ENCODE measurements at regions not wholly inside any gene's neighbourhood (a gene's known extent, or its start where the extent isn't known, plus 50 kb on each side); places are given as distances from the start of the nearest gene placed in this dataset.

DNA sequence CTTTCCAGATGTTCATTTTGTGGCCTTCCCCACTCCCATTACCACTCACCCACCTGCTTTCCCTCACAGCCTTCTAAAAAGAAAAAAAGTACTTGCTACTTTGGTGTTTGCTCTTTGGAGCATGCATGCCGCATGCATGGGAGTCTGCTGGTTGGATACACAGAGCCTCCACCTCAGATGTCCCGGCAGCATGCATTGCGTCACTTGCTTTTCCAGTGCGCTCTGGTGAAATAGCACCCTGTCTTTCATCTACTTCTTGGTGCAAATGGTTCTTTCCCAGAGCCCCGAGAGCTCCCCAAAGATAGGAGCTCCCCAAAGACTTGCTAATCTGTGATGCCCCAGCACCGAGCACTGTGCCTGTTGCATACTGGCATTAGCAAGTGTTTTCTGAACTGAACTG lies 333.2 kb upstream of the ZNF507 start:
- DNase-seq, result no peak

DNA sequence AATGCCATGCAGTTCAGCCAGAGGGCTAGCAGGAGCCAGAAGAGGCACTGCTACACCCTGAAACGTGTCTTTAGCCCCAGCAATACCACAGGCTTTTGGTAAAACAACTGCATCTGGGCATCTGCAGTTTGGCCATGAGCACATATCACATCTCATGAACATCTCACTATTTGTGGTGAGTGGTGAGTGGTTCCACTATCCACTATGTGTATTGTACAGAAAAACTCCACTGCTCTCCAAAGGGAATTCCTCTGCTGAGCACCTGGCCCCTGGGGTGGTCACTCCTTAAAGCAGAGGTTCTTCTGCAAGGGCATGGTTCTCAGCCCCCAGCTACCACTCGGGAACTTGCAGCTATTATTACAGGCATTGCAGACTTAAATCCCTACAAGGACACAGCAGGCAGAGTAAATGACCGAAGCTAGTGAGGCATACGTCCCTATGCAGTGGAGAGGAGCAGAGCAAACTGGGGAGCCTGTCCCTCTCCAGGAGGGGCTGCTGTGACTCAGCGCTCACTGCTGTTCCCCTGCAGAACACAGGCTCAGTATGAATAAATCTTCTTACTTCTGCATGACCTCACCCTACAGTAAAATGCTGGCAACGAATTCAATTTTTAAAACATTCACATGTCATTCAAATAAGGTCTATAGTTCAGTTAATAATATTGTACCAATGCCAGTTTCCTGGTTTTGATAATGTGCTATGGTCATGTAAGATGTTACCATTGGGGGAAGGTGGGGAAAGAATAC lies 332.4 kb upstream of the ZNF507 start:
- DNase-seq, result no peak

DNA sequence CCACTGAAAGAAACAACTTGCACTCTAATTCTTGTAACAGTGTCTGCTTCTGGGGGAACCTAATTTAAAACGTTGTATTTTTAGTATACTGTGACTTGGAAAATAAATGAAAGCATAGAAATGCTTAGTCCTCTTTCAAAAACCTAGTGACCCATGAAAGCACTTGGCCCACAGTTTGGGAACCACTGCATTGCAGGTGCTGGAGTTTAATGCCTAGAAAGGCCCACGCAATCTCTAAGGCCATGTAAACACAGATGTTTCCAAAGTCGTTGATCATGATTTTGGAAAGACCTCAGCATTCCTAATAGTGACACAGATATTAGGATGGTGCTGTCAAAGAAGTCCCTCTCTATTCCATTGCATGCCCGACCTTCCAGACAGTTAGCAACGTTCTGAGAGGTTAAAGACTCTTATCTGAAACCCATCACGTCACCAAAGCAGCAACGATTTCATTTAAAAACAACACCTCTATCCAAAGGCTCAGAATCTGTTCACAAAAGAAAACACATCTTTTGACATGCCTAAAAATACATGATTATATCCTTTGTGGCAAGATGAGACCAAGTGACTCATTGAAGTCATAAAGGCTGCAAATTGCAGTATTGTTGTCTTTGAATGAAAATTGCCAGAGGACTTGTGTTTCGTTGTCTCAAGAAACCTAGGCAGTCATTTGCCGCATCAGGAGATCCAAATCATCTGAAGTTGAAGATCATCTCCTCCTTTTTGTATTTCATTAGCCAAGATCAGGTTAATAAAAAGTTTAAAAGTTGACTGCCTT lies 328.0 kb upstream of the ZNF507 start:
- DNase-seq, result no peak

DNA sequence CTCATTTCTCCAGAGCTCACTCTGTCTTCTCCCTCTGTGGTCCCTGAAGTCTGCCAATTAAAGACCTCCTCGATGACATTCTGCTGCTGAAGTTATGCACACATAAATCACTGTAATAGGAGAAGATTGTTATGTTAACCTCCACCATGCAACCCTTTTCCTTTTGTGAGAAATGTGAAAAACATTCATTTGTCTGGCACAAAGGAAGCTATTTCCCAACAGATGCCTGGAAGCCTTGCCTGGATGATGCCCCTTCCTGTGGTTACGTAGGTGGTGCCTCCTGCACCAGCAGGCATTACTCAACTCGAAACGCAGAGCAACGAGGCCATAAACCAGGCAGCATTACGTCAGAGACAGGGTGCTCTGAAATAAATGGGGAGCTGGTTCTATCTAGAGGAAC lies 327.4 kb upstream of the ZNF507 start:
- no peak for DNase-seq

DNA sequence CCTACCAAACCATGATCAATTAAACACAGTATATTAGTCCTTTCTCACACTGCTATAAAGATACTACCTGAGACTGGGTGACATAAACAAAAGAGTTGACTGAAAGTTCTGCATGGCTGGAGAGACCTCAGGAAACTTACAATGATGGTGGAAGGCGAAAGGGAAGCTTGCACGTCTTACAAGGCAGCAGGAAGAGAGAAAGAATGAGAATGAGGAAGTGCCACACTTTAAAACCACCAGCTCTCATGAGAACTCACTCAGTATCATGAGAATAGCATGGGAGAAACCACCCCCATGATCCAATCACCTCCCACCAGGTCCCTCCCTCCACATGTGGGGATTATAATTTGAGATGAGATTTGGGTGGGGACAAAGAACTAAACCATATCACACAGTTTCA lies 324.9 kb upstream of the ZNF507 start:
- no peak for DNase-seq

DNA sequence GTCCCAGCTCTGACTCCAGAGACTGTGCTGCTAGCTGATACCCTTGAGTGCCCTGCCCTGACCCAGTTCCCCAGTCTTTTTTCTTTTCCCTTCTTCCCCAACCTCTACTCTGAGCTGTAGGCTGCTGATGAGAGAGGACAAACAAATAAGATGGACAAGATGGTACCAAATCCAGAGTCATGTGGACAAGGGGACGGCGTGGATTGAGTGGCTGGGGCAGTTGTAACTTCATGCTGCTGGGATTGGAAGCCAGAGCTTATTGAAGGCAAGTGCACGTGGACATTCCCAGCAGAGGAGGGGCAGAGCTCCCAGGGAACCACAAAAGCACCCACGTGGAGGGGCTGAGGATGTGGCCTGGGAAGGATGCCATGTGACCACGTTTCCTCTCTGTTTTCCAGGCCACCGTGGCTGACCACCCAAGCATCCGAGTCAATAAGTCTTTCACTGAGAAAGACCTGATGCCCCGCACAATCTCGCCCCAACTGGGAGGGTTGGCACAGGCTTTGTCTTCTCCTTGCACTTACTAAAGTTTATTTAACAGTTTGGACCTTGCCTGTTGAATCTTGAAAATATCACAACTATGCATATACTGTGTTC lies 323.3 kb upstream of the ZNF507 start:
- no peak for DNase-seq

DNA sequence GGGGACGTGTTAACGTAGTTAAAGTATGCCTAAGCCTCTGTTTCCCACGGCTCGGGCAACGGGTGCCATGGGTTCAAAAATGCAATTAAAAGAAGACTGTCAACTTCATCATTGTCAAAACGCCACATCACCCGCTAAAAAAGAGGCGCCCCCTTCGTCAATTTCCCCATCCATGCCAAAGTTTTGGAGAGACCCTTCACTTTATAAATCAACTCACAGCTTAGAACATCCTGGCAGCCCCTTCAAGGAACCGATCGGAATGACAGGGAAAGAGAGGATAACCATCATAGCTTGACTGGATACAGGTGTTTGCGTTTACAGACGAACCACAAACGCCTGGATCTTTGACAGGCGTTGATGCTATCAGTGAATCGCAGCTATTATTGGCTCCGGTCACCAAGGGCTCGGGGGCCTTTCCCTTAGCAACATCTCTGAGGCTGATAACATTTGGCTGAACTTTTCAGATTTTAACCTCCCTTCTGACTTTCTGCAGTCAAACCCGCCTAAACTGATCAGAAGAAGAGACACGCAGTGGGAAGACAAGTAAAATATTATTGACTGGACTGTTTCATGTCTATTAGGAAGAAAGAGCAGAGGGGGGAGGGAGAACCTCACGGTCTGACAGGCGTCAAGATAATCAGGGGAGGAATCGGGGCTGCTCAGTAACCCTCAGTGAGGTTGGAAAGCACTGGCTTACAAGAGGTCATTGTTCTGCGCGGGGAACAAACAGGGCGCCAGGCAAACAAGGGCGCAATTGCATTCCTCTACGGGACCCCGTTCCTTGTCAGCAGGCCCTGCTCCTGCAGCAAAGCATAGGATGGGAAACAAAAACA lies 322.5 kb upstream of the ZNF507 start:
- DNase-seq, result no peak

DNA sequence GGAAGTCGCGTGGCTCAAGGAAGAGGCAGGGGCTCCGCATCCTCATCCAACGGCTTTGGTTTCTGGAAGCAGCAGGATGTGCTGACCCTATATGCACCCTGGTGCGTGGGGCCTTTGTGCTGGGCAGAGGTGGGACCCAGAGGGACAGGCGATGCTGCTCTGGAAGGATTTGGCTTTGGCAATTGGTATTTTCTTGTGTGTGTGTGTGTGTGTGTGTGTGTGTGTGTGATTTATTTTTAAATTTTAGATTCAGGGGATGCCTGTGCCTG lies 321.9 kb upstream of the ZNF507 start:
- DNase-seq, result no peak

DNA sequence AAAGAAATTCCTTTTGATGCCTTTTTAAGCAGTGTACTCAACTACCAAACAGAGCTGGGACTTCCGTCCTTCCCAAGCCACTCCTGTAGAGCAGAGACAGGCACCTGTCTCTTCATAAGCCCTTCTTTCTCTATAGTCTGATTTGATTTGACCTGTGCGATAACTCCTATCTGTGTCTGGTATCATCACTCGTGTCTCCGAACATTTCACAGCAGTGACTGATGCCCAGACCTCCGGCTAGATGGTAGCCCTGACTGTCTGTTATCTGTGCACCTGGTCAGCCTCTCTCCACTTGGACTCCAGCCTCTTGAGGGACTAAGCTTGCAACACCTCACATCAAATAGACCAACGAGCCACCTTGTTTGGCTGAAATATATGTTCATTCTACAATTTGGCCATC lies 316.2 kb upstream of the ZNF507 start:
- DNase-seq, result no peak

DNA sequence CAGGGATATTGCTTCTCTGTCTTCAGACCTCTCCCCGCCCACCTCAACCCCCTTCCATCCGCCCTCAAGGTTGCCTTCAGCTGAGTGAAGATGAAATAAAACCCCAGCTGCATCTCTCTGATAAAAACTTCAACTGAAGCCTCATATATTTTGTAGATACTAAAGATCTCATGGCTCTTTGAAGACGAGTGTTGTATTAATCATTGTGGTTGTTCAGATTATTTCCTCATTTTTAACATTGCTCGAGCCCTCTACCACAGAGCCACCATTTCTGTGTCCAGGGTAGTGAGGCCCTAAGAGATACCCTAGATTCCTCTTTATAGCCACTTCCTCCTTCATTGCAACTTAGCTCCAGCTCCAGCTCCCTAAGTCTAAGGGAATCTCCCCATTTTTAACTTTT lies 312.8 kb upstream of the ZNF507 start:
- no peak for DNase-seq

DNA sequence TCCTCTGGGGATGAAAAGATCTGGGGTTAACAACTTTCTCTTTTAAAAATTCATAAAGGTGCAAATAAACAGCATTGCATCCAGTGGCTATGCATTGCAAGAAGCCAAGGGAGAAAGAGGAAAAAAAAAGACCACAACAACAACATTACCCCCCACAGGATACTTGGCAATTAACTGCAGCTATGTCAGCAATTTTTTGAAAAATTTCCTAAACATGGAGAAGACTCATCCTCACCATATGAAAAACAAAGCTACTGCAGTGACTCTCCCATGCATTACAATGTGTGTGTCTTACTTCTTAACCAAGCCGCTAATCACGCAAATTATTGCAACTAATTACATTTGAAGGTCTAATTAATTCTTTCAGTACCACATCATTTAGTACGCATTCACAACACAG lies 309.8 kb upstream of the ZNF507 start:
- no peak for DNase-seq

DNA sequence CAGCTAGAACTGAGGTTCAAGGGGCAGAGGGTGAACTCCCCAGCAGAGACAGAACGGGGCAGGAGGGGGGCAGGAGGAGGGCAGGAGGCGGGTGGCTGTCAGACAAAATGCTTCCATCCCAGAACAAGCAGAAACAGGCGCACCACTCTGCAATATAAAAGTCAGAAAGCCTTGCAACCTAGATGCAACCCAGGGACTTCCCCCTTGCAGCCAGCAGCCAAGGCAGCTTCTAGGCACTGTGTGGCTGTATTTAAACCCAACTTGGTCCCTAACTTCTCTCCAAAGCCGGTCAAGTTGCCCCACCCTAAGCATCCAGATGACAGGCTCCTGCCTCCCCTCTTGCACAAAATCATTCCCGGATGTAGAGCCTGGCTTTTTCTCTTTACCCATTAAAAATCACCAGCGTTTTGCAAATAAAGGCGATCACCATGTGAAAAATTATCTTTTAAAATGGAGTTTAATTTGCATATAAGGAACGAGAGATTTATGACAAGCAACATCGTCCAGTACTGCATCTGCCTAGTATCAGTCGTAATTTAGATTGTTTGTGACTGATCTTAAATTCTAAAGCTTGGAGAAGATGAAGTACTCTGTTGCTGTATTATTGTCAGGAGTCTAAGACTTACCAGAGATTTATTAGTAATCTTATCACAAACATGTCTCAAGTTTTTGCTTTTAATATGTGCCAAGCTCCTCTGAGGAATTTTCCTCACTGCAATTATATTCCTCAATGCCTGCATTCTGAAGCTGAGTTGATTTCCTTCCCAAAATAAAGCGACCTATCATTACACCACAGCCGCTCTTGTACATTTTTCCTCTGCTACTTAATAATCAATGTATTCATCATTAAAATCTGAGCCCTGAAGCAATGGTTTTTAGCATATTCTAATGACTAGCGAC lies 307.1 kb upstream of the ZNF507 start:
- no peak for DNase-seq

DNA sequence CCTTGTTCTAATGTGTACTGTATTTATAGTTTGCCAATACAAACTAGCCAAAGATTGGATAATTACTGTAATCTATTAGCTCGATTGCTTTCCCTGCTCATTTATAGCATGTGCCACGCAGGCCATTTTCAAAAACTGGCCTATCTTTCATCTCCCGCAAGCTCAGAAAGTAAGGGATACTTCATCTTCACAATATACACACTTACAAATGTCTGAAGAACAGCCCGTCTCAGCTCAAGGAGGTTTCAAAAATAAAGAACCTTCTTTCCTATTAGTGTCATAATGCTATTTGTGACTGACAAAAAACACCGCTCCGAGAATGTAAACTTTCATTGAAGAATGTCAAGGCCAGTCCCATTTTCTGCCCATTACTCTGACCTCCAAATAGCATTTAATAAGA lies 306.4 kb upstream of the ZNF507 start:
- DNase-seq, result no peak

DNA sequence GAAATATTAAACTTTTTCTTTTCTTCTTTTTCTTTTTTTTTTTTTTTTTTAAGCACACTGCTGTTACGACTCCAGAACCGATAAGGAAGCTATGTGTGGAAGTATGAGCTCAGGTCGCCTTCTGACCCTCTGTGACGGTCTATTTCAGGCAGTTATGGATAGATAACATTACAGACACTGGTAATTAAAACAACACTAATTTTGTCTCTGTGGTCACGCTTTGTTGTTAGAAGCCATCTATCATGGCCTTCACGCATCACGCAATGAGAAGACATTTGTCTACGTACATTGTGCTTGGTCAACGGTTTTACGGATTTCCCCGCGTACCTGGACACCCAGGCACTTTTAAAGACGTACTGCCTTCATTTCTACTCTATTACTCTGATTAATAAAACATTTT lies 306.0 kb upstream of the ZNF507 start:
- DNase-seq, result no peak

DNA sequence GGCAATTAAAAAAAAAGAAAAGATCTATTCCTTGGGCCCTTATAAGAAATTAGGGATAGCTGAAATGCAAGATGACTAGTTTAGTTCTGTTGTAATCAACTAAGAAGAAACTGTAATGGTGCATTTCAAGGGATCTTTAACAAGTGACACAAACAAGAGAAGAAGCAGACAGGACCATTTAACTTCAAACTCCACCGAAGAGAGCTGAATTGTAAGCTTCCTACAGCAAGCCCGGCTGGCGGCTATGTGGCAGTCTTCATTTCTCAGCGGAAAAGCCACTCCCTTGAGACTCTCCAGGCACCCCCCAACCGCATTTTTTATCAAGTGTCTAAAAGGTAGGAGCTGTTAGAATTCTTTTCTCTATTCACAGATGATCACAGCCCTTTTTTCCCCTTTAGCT lies 305.2 kb upstream of the ZNF507 start:
- no peak for DNase-seq

DNA sequence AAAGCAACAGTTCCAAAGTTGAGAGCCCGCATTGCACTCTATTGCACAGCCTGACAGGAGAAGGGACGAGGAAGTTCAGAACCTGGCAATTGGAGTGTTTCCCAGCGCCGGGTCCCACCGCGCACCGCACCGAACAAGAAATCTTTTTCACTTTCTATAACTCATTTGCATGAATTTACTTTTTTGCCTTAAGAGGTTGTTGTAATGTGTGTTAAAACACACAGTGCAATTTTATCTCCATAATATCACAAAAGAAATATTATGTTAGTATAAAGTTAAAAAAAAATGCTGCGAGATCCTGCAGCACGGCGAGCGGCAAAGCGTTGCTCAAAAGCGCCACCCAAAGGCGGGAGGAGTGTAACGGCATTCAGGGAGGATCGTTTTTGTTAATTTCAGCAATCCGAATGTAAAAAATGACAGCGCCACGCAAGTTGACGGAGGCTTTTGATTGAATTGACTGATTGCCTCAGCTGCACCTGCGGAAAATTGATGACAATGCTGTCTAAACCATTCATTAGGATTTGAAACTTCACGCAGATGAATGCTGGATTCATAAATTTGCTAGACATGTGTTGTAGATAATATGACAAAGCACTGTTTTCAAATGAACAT lies 303.6 kb upstream of the ZNF507 start:
- DNase-seq, result no peak

DNA sequence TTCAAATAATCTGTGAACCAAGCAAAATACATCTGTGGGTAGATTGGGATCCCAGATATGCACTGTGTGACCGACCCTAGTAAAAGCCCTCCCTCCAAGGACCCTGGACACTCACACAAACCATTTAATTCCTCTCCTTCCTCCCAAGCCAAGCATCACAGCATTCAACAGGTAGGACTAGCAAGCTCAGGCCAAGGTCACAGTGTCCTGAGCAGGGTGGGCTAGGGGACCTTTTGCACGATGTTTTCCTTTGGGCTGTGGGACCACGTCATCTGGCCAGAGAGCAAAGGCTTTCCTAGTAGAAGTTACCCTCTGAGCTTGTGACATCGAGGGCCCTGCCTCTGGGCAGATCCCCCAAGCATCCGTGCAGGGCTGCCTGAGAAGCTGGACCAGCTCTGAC lies 297.6 kb upstream of the ZNF507 start:
- DNase-seq, result no peak

DNA sequence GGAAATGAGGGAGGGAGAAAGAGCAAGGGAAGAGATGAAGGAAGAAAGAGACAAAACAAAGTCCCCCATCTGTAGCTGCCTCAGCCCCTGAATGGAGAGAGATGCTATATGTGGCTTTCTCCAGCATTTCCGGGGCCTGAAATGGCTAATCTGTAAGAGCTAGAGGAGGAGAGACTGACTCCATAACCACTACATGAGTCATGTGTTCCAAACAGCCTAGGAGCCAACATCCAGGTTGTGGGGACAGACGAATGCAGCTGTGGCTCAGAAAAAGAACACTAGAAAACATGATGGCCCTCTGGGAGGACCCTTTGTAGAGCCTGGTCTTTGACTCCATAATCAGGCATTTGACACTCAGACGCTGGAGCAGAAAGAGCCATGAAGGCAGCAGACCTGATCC lies 292.0 kb upstream of the ZNF507 start:
- DNase-seq, result no peak

DNA sequence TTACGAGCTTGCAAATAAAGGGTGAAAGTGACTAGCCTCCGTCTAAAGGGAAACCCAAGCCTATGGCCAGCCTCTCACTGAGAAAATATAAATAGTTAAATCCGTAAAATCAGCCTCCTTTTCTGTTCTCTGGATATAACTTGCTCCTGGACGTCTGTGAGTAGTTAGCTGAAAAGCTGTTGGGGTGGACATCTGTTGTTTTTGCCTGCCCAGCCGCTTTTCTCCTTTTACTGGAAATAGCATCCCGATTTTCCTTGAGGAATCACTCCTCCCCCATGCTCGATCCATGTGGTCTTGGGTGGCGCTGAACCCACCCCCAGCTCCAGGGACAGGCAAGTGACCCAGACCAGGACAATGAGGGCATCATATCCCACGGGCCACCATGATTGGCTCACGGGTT lies 291.5 kb upstream of the ZNF507 start:
- DNase-seq, result no peak

DNA sequence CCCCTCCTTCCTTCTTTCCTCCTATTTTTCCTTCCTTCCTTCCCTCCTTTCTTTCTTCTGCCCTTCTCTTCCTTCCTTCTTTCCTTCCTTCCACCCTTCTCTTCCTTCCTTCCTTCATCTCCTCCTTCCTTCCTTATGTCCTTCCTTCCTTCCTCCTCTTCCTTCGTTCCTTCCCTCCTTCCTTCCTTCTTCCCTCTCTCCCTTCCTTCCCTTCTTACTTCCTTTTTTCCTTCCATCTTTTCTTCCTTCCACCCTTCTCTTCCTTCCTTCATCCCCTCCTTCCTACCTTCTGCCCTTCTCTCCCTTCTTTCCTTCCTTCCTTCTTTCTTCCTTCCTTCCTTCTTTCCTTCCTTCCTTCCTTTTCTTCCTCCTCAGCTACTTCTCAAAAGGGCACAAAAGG lies 287.3 kb upstream of the ZNF507 start:
- no peak for DNase-seq

DNA sequence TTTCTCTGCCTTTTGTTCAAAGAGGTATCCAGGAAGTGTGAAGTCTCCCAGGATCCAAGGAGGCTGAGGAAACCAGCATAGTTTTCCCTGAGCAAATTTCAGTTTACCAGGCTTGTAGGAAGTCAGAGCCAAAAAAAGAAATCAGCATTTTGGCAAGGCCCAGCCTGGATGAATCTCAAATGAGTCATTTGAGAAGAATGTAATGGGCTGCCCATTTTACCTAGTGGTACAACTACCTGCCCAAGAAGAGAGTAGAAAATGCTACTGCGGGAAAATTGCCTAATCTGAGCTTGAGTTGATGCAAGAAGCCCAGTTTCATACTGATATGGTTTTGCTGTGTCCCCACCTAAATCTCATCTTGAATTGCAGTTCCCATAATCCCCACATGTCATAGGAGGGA lies 284.1 kb upstream of the ZNF507 start:
- no peak for DNase-seq

DNA sequence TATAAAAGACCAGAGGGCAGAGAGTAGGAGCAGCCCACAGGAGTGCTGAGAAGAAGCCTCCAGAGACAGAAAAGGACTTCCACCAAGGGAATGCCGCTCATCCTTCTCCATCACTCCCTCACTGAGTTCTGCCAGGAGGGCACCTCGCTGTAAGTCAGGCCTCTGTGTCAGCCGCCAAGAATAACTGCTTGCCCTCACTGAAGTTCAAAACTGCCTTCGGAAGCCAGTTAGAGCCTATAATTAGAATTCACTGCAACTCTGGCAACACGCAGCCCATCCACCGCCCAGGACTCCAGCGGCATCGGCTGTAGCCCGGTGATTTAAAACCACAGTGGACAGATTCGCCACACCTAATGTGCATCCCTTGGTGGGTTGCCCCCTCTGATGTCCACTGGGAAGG lies 281.8 kb upstream of the ZNF507 start:
- no peak for DNase-seq

All from amniotic stem cell (primary cell).